ENCODE measurements at regions not wholly inside any gene's neighbourhood (a gene's known extent, or its start where the extent isn't known, plus 50 kb on each side); places are given as distances from the start of the nearest gene placed in this dataset.

DNA sequence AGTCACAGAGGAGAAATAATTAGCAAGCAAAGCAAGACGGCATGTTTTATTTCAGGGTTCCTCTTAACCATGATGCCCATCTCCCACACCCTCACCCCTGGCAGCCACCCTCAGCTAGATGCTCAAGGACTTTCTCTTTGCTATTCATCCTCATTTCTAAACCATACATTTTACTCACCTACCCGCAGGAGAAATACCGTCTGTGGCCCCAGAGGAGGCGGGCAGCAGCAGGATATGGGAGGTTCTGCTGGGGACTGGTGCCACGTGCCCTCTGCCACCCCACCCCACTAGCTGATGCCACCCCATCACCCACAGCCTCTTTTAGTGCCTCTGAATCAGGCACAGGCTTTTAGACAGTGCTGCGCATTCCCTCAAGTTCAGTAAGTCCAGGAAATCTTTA, 168.7 kb upstream of the ITGB1 start:
- no peak overlapping the region for H3K27ac ChIP-seq (ENCODE audit: low read depth, low read length)
- H3K4me1 ChIP-seq (ENCODE audit: control insufficient read depth, insufficient read depth, low read length), result peaks cover 11% of the 10 kb centered on the region
- H3K27me3 ChIP-seq (ENCODE audit: control insufficient read depth, insufficient read depth, low read length), result peaks cover 5% of the 10 kb centered on the region
- H3K4me3 ChIP-seq (ENCODE audit: low read depth, low read length), result no peak overlapping the region
- H3K9me3 ChIP-seq (ENCODE audit: control insufficient read depth, insufficient read depth, low read length), result no peaks in the 10 kb centered on the region
- WGBS (ENCODE audit: insufficient coverage), result 69% methylated on average over 3 of the region's 6 CpGs
- no peak for DNase-seq (ENCODE audit: low read depth in 4 of 6, low spot score in 6 of 6)
- no peaks in the 10 kb centered on the region for H3K36me3 ChIP-seq (ENCODE audit: control insufficient read depth, insufficient read depth, low read length)

DNA sequence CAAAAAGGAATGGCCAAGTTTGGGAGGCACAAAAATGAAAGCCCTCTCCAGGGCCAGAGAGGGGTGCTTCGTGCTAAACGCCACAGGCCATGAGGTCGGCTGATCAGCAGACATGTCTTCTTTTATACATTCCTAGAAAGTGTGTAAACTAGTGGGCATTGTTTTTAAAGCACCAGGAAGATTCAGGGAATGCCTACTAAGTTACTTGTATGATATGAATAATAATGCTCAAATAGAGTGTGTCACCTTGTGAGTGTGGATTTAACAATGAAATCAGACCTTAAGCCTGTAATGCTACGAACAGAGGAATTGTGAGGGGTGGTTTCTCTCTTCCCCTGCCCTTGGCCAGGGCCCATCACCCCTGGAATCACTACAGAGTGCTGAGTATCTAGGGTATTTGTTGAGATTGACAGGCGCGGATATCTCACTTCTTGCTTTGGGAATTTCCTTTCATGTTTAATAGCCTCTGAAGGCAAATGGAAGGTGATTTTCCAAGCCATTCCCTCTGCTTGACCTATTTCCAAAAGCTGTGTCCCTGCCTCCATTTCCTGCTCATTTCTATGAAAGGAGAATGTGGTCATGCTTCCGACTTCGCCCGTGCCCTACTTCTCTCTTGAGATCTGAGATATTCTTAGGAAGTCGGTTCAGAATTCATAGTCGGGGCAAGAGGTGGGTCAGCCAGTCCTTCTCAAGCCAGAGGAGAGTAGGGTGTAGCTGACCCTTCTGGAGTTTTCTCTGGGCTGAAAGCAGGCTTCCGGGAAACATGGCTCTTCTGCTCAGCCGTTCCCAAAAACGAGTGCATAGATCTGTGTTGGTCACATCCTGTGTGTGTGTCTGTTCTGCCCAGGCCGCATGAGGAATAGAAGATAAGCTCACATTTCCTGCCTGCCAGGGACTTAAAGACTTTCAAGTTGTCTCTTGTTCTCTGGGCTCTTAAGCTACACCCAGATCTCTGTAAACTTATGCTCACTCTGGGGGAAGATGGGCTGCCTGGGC, 167.8 kb upstream of the ITGB1 start:
- Histone ChIP-seq H3K36me3 (ENCODE audit: control insufficient read depth, insufficient read depth, low read length) (no peaks in the 10 kb centered on the region), H3K9me3 (ENCODE audit: control insufficient read depth, insufficient read depth, low read length) (no peaks in the 10 kb centered on the region), H3K27me3 (ENCODE audit: control insufficient read depth, insufficient read depth, low read length) (peaks cover 5% of the 10 kb centered on the region), H3K4me1 (ENCODE audit: control insufficient read depth, insufficient read depth, low read length) (peaks cover 11% of the 10 kb centered on the region), H3K4me3 (ENCODE audit: low read depth, low read length) (no peak overlapping the region), H3K27ac (ENCODE audit: low read depth, low read length) (no peak overlapping the region)
- WGBS (ENCODE audit: insufficient coverage), result 78% methylated on average over 9 of the region's 15 CpGs
- no peak for DNase-seq (ENCODE audit: low read depth in 4 of 6, low spot score in 6 of 6)

DNA sequence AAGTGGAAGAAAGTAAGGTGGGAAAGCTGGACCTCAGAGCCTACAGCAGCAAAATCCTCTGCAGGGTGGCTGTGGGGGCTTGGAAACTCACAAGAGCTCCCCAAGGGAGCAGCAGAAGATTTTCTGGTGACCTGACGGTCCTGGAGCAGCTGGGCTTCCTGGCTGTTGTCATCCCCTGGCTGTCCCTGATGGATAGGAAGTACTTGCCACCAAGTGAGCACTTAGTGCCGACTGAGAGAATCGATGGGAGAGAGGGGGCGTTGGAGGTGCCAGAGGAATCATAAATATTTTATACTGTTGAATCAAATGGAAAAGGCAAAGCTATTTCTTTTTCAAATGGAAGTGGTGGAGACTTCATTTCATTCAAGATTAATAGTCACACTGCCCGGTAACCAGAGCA, 167.1 kb upstream of the ITGB1 start:
- Histone ChIP-seq H3K4me1 (ENCODE audit: control insufficient read depth, insufficient read depth, low read length) (peaks cover 11% of the 10 kb centered on the region), H3K9me3 (ENCODE audit: control insufficient read depth, insufficient read depth, low read length) (no peaks in the 10 kb centered on the region), H3K36me3 (ENCODE audit: control insufficient read depth, insufficient read depth, low read length) (no peaks in the 10 kb centered on the region), H3K27me3 (ENCODE audit: control insufficient read depth, insufficient read depth, low read length) (peaks cover 4% of the 10 kb centered on the region), H3K27ac (ENCODE audit: low read depth, low read length) (no peak overlapping the region), H3K4me3 (ENCODE audit: low read depth, low read length) (no peak overlapping the region)
- WGBS (ENCODE audit: insufficient coverage), result 100% methylated on average over 1 of the region's 5 CpGs
- DNase-seq (ENCODE audit: low read depth in 4 of 6, low spot score in 6 of 6), result no peak

DNA sequence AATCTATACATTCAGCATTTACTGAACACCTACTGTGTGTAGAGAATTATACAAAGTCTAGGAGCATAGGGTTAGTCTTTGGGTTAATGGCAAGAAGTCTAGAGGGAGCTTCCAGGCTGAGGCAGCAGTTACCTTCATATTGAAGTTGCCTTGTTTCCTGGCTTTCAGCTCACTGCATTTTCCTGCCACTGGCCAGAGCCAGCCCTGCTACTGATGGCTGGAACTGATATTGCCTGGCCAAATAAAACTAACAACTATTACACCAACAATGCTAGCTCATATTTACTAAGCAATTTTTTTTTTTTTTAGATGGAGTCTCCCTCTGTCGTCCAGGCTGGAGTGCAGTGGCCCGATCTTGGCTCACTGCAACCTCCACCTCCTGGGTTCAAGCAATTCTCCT, 165.7 kb upstream of the ITGB1 start:
- Histone ChIP-seq H3K36me3 (ENCODE audit: control insufficient read depth, insufficient read depth, low read length) (no peaks in the 10 kb centered on the region), H3K4me3 (ENCODE audit: low read depth, low read length) (no peak overlapping the region), H3K27ac (ENCODE audit: low read depth, low read length) (no peak overlapping the region), H3K27me3 (ENCODE audit: control insufficient read depth, insufficient read depth, low read length) (peaks cover 4% of the 10 kb centered on the region), H3K4me1 (ENCODE audit: control insufficient read depth, insufficient read depth, low read length) (peaks cover 11% of the 10 kb centered on the region), H3K9me3 (ENCODE audit: control insufficient read depth, insufficient read depth, low read length) (no peaks in the 10 kb centered on the region)
- WGBS (ENCODE audit: insufficient coverage), result 60% methylated on average over 1 of the region's 2 CpGs
- no peak for DNase-seq (ENCODE audit: low read depth in 4 of 6, low spot score in 6 of 6)

DNA sequence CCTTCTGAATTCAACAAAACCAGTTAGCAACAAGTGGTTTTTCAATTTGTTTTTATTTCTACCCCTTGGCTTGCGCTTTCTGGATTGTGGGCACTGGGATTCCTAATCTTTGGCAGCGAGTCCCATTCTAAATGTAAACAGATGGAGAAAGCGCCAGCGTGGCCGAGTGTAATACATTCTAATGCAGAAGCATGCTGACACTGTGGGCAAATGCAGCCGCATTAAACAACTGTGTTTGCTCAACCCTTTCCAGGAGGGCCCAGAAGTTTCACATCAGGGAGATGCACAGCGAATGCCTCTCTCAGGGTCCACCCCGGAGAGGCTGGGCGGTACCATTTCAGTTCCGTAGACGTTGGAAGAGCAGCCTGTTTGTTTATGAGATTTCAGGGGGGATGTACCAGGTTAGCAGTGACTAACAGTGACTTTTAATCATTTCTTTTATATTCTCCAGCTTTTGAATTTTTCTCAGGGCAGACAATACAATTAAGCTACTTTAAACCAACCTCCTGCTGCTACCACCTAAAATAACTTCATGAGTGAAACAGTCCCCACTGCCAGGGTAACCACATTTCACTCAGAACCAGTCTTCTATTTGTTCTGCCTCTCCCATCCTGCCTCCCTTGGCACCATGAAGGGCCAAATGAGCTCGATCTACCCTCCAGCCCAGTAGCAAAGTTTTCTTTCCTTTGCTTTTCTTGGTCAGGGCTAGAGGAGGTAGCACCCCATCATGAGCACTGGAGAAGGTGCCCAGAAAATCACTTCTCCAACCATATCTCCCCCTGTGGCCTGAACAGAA, 164.2 kb upstream of the ITGB1 start:
- no peak overlapping the region for H3K4me3 ChIP-seq (ENCODE audit: low read depth, low read length)
- H3K27ac ChIP-seq (ENCODE audit: low read depth, low read length), result no peak overlapping the region
- 19% methylated on average over 7 of the region's 12 CpGs for WGBS (ENCODE audit: insufficient coverage)
- H3K36me3 ChIP-seq (ENCODE audit: control insufficient read depth, insufficient read depth, low read length), result no peaks in the 10 kb centered on the region
- H3K9me3 ChIP-seq (ENCODE audit: control insufficient read depth, insufficient read depth, low read length), result no peaks in the 10 kb centered on the region
- peak in 4 of 6 donors; percentile 28 to 92 (median 58) for DNase-seq (ENCODE audit: low read depth in 4 of 6, low spot score in 6 of 6)
- peaks cover 4% of the 10 kb centered on the region for H3K27me3 ChIP-seq (ENCODE audit: control insufficient read depth, insufficient read depth, low read length)
- H3K4me1 ChIP-seq (ENCODE audit: control insufficient read depth, insufficient read depth, low read length), result peaks cover 11% of the 10 kb centered on the region

DNA sequence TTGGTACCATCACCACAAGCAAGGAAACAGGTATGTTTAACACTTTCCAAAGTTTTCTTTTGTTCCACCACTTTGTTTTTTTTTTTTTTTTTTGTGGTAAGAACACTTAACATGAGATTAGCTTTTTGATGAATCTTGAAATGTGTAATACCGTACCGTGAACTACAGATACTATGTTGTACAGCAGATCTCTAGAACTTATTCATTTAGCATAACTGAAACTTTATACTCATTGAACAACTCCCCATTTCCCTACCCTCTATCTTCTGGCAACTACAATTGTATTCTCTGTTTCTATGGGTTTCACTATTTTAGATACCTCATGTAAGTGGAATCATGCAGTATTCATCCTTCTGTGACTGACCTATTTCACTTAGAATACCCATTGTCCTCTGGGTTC, 162.7 kb upstream of the ITGB1 start:
- Histone ChIP-seq H3K36me3 (ENCODE audit: control insufficient read depth, insufficient read depth, low read length) (no peaks in the 10 kb centered on the region), H3K9me3 (ENCODE audit: control insufficient read depth, insufficient read depth, low read length) (no peaks in the 10 kb centered on the region), H3K4me1 (ENCODE audit: control insufficient read depth, insufficient read depth, low read length) (peaks cover 8% of the 10 kb centered on the region), H3K27me3 (ENCODE audit: control insufficient read depth, insufficient read depth, low read length) (peaks cover 3% of the 10 kb centered on the region), H3K4me3 (ENCODE audit: low read depth, low read length) (no peak overlapping the region), H3K27ac (ENCODE audit: low read depth, low read length) (no peak overlapping the region)
- no CpG with 5 or more reads among the region's 2 CpGs for WGBS (ENCODE audit: insufficient coverage)
- DNase-seq (ENCODE audit: low read depth in 4 of 6, low spot score in 6 of 6), result no peak

DNA sequence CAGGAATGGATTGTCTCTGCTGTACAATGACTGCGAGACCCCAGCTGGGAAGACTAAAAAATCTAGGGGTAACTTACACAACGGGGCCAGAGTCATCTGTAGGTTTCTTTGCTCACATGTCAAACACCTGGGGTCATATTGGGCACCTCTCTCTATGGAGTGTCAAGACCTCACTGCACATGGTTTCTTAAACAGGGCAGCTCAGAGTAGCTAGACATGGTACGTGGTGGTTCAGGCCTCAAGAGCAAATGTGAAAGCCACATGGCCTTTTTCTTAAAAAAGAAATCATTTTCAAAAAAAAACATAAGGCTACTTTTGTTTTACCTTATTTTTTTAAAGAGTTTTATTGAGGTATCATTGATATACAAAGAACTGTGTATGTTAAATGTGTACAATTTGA, 162.2 kb upstream of the ITGB1 start:
- Histone ChIP-seq H3K9me3 (ENCODE audit: control insufficient read depth, insufficient read depth, low read length) (no peaks in the 10 kb centered on the region), H3K27me3 (ENCODE audit: control insufficient read depth, insufficient read depth, low read length) (peaks cover 2% of the 10 kb centered on the region), H3K4me3 (ENCODE audit: low read depth, low read length) (no peak overlapping the region), H3K36me3 (ENCODE audit: control insufficient read depth, insufficient read depth, low read length) (no peaks in the 10 kb centered on the region), H3K4me1 (ENCODE audit: control insufficient read depth, insufficient read depth, low read length) (peaks cover 4% of the 10 kb centered on the region), H3K27ac (ENCODE audit: low read depth, low read length) (no peak overlapping the region)
- DNase-seq (ENCODE audit: low read depth in 4 of 6, low spot score in 6 of 6), result no peak
- WGBS (ENCODE audit: insufficient coverage), result 66% methylated on average over 2 of the region's 3 CpGs

DNA sequence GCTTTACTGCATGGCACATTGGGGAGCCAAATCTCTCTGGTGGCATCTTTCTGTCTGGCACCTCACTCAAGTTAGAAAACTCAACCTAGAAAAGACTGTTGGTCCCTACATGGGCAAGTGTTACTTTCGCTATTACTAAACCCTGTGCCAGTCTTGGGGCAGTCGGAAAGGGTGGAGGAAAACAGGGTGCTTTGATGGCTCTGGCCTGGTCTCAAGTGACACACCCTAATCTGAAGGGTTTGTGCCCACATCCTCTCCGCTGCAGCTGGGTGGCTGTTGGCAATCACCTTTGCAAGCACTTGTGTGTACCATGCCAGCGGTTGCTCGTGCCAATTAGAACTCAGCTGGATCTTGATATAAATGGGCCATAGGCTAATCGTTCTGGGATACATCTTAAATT, 159.8 kb upstream of the ITGB1 start:
- WGBS (ENCODE audit: insufficient coverage), result 88% methylated on average over 6 of the region's 6 CpGs
- H3K36me3 ChIP-seq (ENCODE audit: control insufficient read depth, insufficient read depth, low read length), result no peaks in the 10 kb centered on the region
- H3K27me3 ChIP-seq (ENCODE audit: control insufficient read depth, insufficient read depth, low read length), result no peaks in the 10 kb centered on the region
- H3K4me1 ChIP-seq (ENCODE audit: control insufficient read depth, insufficient read depth, low read length), result no peaks in the 10 kb centered on the region
- DNase-seq (ENCODE audit: low read depth in 4 of 6, low spot score in 6 of 6), result no peak
- H3K27ac ChIP-seq (ENCODE audit: low read depth, low read length), result no peak overlapping the region
- H3K4me3 ChIP-seq (ENCODE audit: low read depth, low read length), result no peak overlapping the region
- no peaks in the 10 kb centered on the region for H3K9me3 ChIP-seq (ENCODE audit: control insufficient read depth, insufficient read depth, low read length)

DNA sequence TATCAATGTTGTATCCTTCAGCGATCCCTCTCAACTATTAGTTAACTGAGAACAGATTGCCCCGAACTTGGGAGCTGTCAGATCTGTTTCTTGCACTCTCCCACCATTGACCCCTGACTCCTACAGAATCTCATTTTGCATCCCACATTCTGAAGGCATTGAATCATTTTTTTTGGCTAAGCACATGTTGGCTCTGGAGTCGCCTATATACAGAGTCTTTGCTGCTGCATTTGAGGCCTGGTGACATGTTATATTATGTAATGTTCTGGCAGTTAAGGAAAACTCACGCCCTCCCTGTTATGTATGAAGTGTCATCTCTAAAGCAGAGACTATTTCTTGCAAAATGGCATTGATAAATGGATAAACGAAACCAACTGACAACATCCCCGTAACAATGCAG, 159.2 kb upstream of the ITGB1 start:
- DNase-seq (ENCODE audit: low read depth in 4 of 6, low spot score in 6 of 6), result no peak
- no peaks in the 10 kb centered on the region for H3K36me3 ChIP-seq (ENCODE audit: control insufficient read depth, insufficient read depth, low read length)

More for the DNA sequence above, 159.2 kb upstream of the ITGB1 start:
- 100% methylated on average over 2 of the region's 6 CpGs for WGBS (ENCODE audit: insufficient coverage)
- Histone ChIP-seq H3K4me1 (ENCODE audit: control insufficient read depth, insufficient read depth, low read length) (no peaks in the 10 kb centered on the region), H3K9me3 (ENCODE audit: control insufficient read depth, insufficient read depth, low read length) (no peaks in the 10 kb centered on the region), H3K27me3 (ENCODE audit: control insufficient read depth, insufficient read depth, low read length) (no peaks in the 10 kb centered on the region), H3K27ac (ENCODE audit: low read depth, low read length) (no peak overlapping the region), H3K4me3 (ENCODE audit: low read depth, low read length) (no peak overlapping the region)
